GM04504 (cell line): ENCODE measurements at regions not wholly inside any gene's neighbourhood (a gene's known extent, or its start where the extent isn't known, plus 50 kb on each side); places are given as distances from the start of the nearest gene placed in this dataset.
"Not testable (repeated sequence)": the region's sequence is repeated elsewhere in the genome, so short reads cannot be mapped to it uniquely, and the experiment has no call there.

Source experiments
- DNase-seq: peaks from one replicate; pipeline ENCODE4 v3.0.0-alpha.2; 2012; ENCODE audit warnings: low read depth

GRCh38 chr1:219433496-219434131, 179.3 kb downstream of the ZC3H11B start:
- DNase-seq = no peak

- no peak for DNase-seq
These were observed 179.9 kb downstream of the ZC3H11B start for GRCh38 chr1:219433001-219433400.

- no peak for DNase-seq
These were observed 180.7 kb downstream of the ZC3H11B start for GRCh38 chr1:219432191-219432606.

GRCh38 chr1:219430419-219430818, 182.5 kb downstream of the ZC3H11B start:
- DNase-seq = no peak

GRCh38 chr1:219428651-219429050, 184.3 kb downstream of the ZC3H11B start:
- DNase-seq = no peak

GRCh38 chr1:219427989-219428388, 184.9 kb downstream of the ZC3H11B start:
- peak; percentile 29 for DNase-seq

- no peak for DNase-seq
These were observed 185.5 kb downstream of the ZC3H11B start for GRCh38 chr1:219427403-219427802.

GRCh38 chr1:219422811-219423598, 189.9 kb downstream of the ZC3H11B start:
- no peak for DNase-seq

GRCh38 chr1:219420913-219421312, 192.0 kb downstream of the ZC3H11B start:
- DNase-seq = no peak

- DNase-seq = no peak
These were observed 193.0 kb downstream of the ZC3H11B start for GRCh38 chr1:219419860-219420259.

GRCh38 chr1:219419065-219419464, 193.8 kb downstream of the ZC3H11B start:
- DNase-seq = no peak

GRCh38 chr1:219417610-219418009, 195.3 kb downstream of the ZC3H11B start:
- DNase-seq = no peak

- DNase-seq = no peak
These were observed 196.2 kb downstream of the ZC3H11B start for GRCh38 chr1:219416598-219417238.

GRCh38 chr1:219415915-219416314, 197.0 kb downstream of the ZC3H11B start:
- no peak for DNase-seq

GRCh38 chr1:219415433-219415832, 197.5 kb downstream of the ZC3H11B start:
- no peak for DNase-seq

- no peak for DNase-seq
These were observed 198.7 kb downstream of the ZC3H11B start for GRCh38 chr1:219414250-219414649.

GRCh38 chr1:219413536-219413935, 199.4 kb downstream of the ZC3H11B start:
- no peak for DNase-seq

- DNase-seq = peak; percentile 27
These were observed 200.1 kb downstream of the ZC3H11B start for GRCh38 chr1:219412772-219413171.

- not testable (repeated sequence) for DNase-seq
These were observed 202.2 kb downstream of the ZC3H11B start for GRCh38 chr1:219410721-219411120.

GRCh38 chr1:219405531-219406331, 207.2 kb downstream of the ZC3H11B start:
- no peak for DNase-seq

- DNase-seq = no peak
These were observed 208.3 kb downstream of the ZC3H11B start for GRCh38 chr1:219404629-219405028.

- no peak for DNase-seq
These were observed 210.0 kb downstream of the ZC3H11B start for GRCh38 chr1:219402925-219403324.
